ENCODE measurements at regions not wholly inside any gene's neighbourhood (a gene's known extent, or its start where the extent isn't known, plus 50 kb on each side); places are given as distances from the start of the nearest gene placed in this dataset.
"Not testable (repeated sequence)": the region's sequence is repeated elsewhere in the genome, so short reads cannot be mapped to it uniquely, and the experiment has no call there.

GRCh38 chr4:32697281-32697814 lies 1977.2 kb downstream of the PCDH7 start:
- H3K36me3 ChIP-seq (ENCODE audit: control insufficient read depth in 2 of 3, insufficient read depth in 3 of 3, low read length in 3 of 3) = no peaks in the 10 kb centered on the region
- H3K9me3 ChIP-seq (ENCODE audit: control insufficient read depth in 2 of 3, insufficient read depth in 1 of 3, low read length in 3 of 3) = no peaks in the 10 kb centered on the region
- no peaks in the 10 kb centered on the region for H3K4me1 ChIP-seq (ENCODE audit: control insufficient read depth in 2 of 3, insufficient read depth in 2 of 3, low read depth in 1 of 3, low read length in 3 of 3)
- DNase-seq = no peak
- H3K27ac ChIP-seq (ENCODE audit: low read depth in 2 of 2, low read length in 2 of 2) = no peak overlapping the region
- intact Hi-C loops (cut with DNase I) = no loop called here
- H3K27me3 ChIP-seq (ENCODE audit: control insufficient read depth, insufficient read depth, low read length) = no peaks in the 10 kb centered on the region
- no peak for FAIRE-seq
- no peak for TF ChIP-seq CTCF (IDR thresholded peaks at IDR 0.05; ENCODE audit: borderline replicate concordance, extremely low read depth, insufficient read depth)
- no peak overlapping the region for H3K9ac ChIP-seq (ENCODE audit: low read length in 3 of 3)
- no peak overlapping the region for H3K4me3 ChIP-seq (ENCODE audit: low read length in 3 of 3)

- no peak overlapping the region for H3K27ac ChIP-seq (ENCODE audit: low read depth in 2 of 2, low read length in 2 of 2)
- H3K27me3 ChIP-seq (ENCODE audit: control insufficient read depth, insufficient read depth, low read length) = no peaks in the 10 kb centered on the region
- intact Hi-C loops (cut with DNase I) = no loop called here
- H3K9ac ChIP-seq (ENCODE audit: low read length in 3 of 3) = no peak overlapping the region
- DNase-seq (no peak), FAIRE-seq (no peak)
- no peaks in the 10 kb centered on the region for H3K36me3 ChIP-seq (ENCODE audit: control insufficient read depth in 2 of 3, insufficient read depth in 3 of 3, low read length in 3 of 3)
- no peaks in the 10 kb centered on the region for H3K4me1 ChIP-seq (ENCODE audit: control insufficient read depth in 2 of 3, insufficient read depth in 2 of 3, low read depth in 1 of 3, low read length in 3 of 3)
- H3K4me3 ChIP-seq (ENCODE audit: low read length in 3 of 3) = no peak overlapping the region
- no peaks in the 10 kb centered on the region for H3K9me3 ChIP-seq (ENCODE audit: control insufficient read depth in 2 of 3, insufficient read depth in 1 of 3, low read length in 3 of 3)
- TF ChIP-seq CTCF (IDR thresholded peaks at IDR 0.05; ENCODE audit: borderline replicate concordance, extremely low read depth, insufficient read depth) = no peak
Measured at GRCh38 chr4:32700838-32701237, 1980.7 kb downstream of the PCDH7 start.

GRCh38 chr4:32706893-32707292 lies 1986.7 kb downstream of the PCDH7 start:
- Histone ChIP-seq H3K27ac (ENCODE audit: low read depth in 2 of 2, low read length in 2 of 2) (no peak overlapping the region), H3K27me3 (ENCODE audit: control insufficient read depth, insufficient read depth, low read length) (no peaks in the 10 kb centered on the region), H3K36me3 (ENCODE audit: control insufficient read depth in 2 of 3, insufficient read depth in 3 of 3, low read length in 3 of 3) (no peaks in the 10 kb centered on the region), H3K9ac (ENCODE audit: low read length in 3 of 3) (no peak overlapping the region), H3K4me3 (ENCODE audit: low read length in 3 of 3) (no peak overlapping the region), H3K9me3 (ENCODE audit: control insufficient read depth in 2 of 3, insufficient read depth in 1 of 3, low read length in 3 of 3) (no peaks in the 10 kb centered on the region), H3K4me1 (ENCODE audit: control insufficient read depth in 2 of 3, insufficient read depth in 2 of 3, low read depth in 1 of 3, low read length in 3 of 3) (no peaks in the 10 kb centered on the region)
- FAIRE-seq (no peak), DNase-seq (no peak)
- TF ChIP-seq CTCF (IDR thresholded peaks at IDR 0.05; ENCODE audit: borderline replicate concordance, extremely low read depth, insufficient read depth) = no peak
- intact Hi-C loops (cut with DNase I) = no loop called here

- H3K27ac ChIP-seq (ENCODE audit: low read depth in 2 of 2, low read length in 2 of 2); H3K9me3 ChIP-seq (ENCODE audit: control insufficient read depth in 2 of 3, insufficient read depth in 1 of 3, low read length in 3 of 3); H3K27me3 ChIP-seq (ENCODE audit: control insufficient read depth, insufficient read depth, low read length); H3K4me3 ChIP-seq (ENCODE audit: low read length in 3 of 3); FAIRE-seq; H3K4me1 ChIP-seq (ENCODE audit: control insufficient read depth in 2 of 3, insufficient read depth in 2 of 3, low read depth in 1 of 3, low read length in 3 of 3); H3K9ac ChIP-seq (ENCODE audit: low read length in 3 of 3); intact Hi-C loops (cut with DNase I); H3K36me3 ChIP-seq (ENCODE audit: control insufficient read depth in 2 of 3, insufficient read depth in 3 of 3, low read length in 3 of 3): not testable (repeated sequence)
- peak in 1 of 5 donors; percentile 26 for DNase-seq
Measured at GRCh38 chr4:32716090-32716620, 1996.0 kb downstream of the PCDH7 start.

Measured in kidney (tissue), 13 donors.